Mucosa of descending colon (tissue), 3 donors: ENCODE measurements at regions not wholly inside any gene's neighbourhood (a gene's known extent, or its start where the extent isn't known, plus 50 kb on each side); places are given as distances from the start of the nearest gene placed in this dataset.

Experiments
- ATAC-seq: fragments of 200-7000 bp; cut with Tn5 transposase; one replicate; pipeline ENCODE4 v1.9.1; 2020; ENCODE audit warnings: mild to moderate bottlenecking, moderate library complexity
- DNase-seq, 3 donors: peaks; one replicate each; pipeline ENCODE4 v3.0.0-alpha.2; 2020
- H3K36me3 ChIP-seq: fragments of 200-600 bp; one replicate; pipeline ENCODE4 v1.8.0; 2021; ENCODE audit warnings: low read depth, mild to moderate bottlenecking
- H3K4me1 ChIP-seq: fragments of 200-600 bp; one replicate; pipeline ENCODE4 v1.8.0; 2021; ENCODE audit warnings: low read depth, mild to moderate bottlenecking
- H3K4me3 ChIP-seq: fragments of 200-600 bp; one replicate; pipeline ENCODE4 v1.8.0; 2021; ENCODE audit warnings: mild to moderate bottlenecking
- H3K9me3 ChIP-seq: fragments of 200-600 bp; one replicate; pipeline ENCODE4 v1.8.0; 2021; ENCODE audit warnings: mild to moderate bottlenecking
- CTCF ChIP-seq: fragments of 200-600 bp; IDR thresholded peaks from one replicate; pipeline ENCODE4 v1.8.0; 2022; ENCODE audit warnings: antibody characterized with exemption, mild to moderate bottlenecking
- intact Hi-C, 2 donors: fragments of 100-400 bp; cut with DNase I in 1 of 2; cut with micrococcal nuclease in 1 of 2; formaldehyde crosslinking; loops; one replicate each; pipeline versions ENCODE4 v1.11.0 to v1.11.1; 2022; cut with DNase I, micrococcal nuclease
- donor health status: DM: no; HTN: no; CAD: no; lungs with moderate emphysema.
- donor health status: DM: no; HTN: no; CAD: no.
- donor health status: DM: no; HTN: yes; CAD: no.

- no peak for TF ChIP-seq CTCF
- intact Hi-C loops, result no loop called here
- Histone ChIP-seq H3K4me1 (no peaks in the 10 kb centered on the region), H3K9me3 (no peaks in the 10 kb centered on the region), H3K4me3 (no peak overlapping the region), H3K36me3 (no peaks in the 10 kb centered on the region)
- no peak for ATAC-seq
- DNase-seq, result no peak
These were observed 50.6 kb upstream of the MED9 start for GRCh38 chr17:17426184-17426583.
